OCI-LY3 (cell line): ENCODE measurements at regions not wholly inside any gene's neighbourhood (a gene's known extent, or its start where the extent isn't known, plus 50 kb on each side); places are given as distances from the start of the nearest gene placed in this dataset.

Source experiments
- H2AFZ ChIP-seq: fragments of 200-600, 300-600 bp; shearing (Covaris generic); 2 replicates; pipeline ENCODE4 v1.6.0; 2014; ENCODE audit warnings: antibody characterized with exemption, low read depth, low read length
- H3K27ac ChIP-seq: fragments of 200-600, 300-600 bp; sonication (generic); 2 replicates; pipeline ENCODE4 v1.5.1; 2014; ENCODE audit warnings: mild to moderate bottlenecking, low read length, moderate library complexity, mixed read lengths
- H3K27me3 ChIP-seq: fragments of 200-600, 300-600 bp; sonication (generic); 2 replicates; pipeline ENCODE4 v1.6.1; 2014; ENCODE audit warnings: low read depth, low read length, mixed read lengths
- H3K36me3 ChIP-seq: fragments of 200-600, 300-600 bp; sonication (generic); replicated peaks from 2 replicates; pipeline ENCODE3; 2014; ENCODE audit warnings: low read depth, low read length, mixed read lengths
- H3K4me1 ChIP-seq: fragments of 300-600, 200-600 bp; sonication (generic); 2 replicates; pipeline ENCODE4 v1.6.1; 2014; ENCODE audit warnings: low read length, mixed read lengths
- H3K4me2 ChIP-seq: fragments of 200-600, 300-600 bp; sonication (generic); 2 replicates; pipeline ENCODE4 v1.6.1; 2014; ENCODE audit warnings: low read length, mixed read lengths
- H3K4me3 ChIP-seq: fragments of 300-600, 200-600 bp; sonication (generic); 2 replicates; pipeline ENCODE4 v1.5.1; 2014; ENCODE audit warnings: antibody characterized with exemption, mild to moderate bottlenecking, low read length, moderate library complexity
- H3K79me2 ChIP-seq: fragments of 300-600, 200-600 bp; shearing (Covaris generic); 2 replicates; pipeline ENCODE4 v1.6.1; 2014; ENCODE audit warnings: mild to moderate bottlenecking, low read length, mixed read lengths
- H3K9ac ChIP-seq: fragments of 300-600, 200-600 bp; shearing (Covaris generic); 2 replicates; pipeline ENCODE4 v1.6.0; 2014; ENCODE audit warnings: mild to moderate bottlenecking, low read length, moderate library complexity
- H3K9me3 ChIP-seq: fragments of 200-600, 300-600 bp; shearing (Covaris generic); 2 replicates; pipeline ENCODE4 v1.6.1; 2014; ENCODE audit warnings: low read length, mixed read lengths; ENCODE audit not compliant: insufficient read depth
- H4K20me1 ChIP-seq: fragments of 200-600, 300-600 bp; sonication (generic); 2 replicates; pipeline ENCODE4 v1.6.1; 2016; ENCODE audit warnings: low read length, mixed read lengths; ENCODE audit not compliant: insufficient read depth
- CTCF ChIP-seq: fragments of 200-600, 300-600 bp; sonication (generic); IDR thresholded peaks from 2 replicates; pipeline ENCODE4 v1.5.1; 2014; ENCODE audit warnings: antibody characterized with exemption, low read length, low read depth
- EZH2phosphoT487 ChIP-seq: fragments of 200-600 bp; shearing (Covaris generic); IDR thresholded peaks from 2 replicates; pipeline ENCODE4 v1.6.1; 2018; ENCODE audit warnings: antibody characterized with exemption, mixed run types, low read depth

DNA sequence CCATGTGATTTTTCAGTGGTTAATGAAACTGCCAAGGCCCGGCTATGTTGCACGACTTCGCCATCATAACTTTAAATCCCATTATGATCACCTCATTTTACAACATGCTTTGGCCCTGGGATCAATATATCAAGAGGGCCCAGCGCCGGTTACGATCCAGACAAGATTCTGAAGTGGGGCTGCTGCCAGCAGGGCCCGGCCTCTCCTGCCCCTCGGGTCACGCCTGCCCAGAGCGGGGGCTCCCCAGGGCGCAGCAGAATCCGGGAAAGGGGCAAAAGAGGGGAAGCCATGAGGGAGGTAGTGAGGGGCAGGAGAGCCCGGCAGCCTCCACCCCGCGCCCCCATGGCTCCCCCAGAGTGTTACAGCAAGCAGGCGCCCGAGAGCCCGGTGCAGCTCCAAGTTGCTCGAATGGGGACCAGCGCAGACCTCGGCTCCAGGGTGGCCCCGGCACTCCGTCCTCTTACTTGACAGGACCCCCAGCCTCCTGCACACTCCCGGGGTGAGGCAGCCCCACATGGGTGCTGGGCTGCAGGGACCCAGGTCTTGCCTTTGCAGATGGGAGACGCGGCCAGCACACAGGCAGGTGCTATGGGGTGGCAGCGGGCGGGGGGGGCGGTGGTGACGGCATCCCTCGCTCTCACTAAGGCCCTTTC, 129.8 kb upstream of the NKX1-1 start:
- no peak overlapping the region for H3K4me2 ChIP-seq
- no peak overlapping the region for H3K4me3 ChIP-seq
- no peaks in the 10 kb centered on the region for H4K20me1 ChIP-seq
- no peak overlapping the region for H3K27ac ChIP-seq
- no peak overlapping the region for H2AFZ ChIP-seq
- H3K9me3 ChIP-seq = no peaks in the 10 kb centered on the region
- no peaks in the 10 kb centered on the region for H3K36me3 ChIP-seq
- TF ChIP-seq EZH2phosphoT487 (no peak), CTCF (no peak)
- H3K27me3 ChIP-seq = peaks cover 4% of the 10 kb centered on the region; the same call in 1 of the 2 replicates
- no peaks in the 10 kb centered on the region for H3K4me1 ChIP-seq
- no peaks in the 10 kb centered on the region for H3K79me2 ChIP-seq
- H3K9ac ChIP-seq = no peak overlapping the region

DNA sequence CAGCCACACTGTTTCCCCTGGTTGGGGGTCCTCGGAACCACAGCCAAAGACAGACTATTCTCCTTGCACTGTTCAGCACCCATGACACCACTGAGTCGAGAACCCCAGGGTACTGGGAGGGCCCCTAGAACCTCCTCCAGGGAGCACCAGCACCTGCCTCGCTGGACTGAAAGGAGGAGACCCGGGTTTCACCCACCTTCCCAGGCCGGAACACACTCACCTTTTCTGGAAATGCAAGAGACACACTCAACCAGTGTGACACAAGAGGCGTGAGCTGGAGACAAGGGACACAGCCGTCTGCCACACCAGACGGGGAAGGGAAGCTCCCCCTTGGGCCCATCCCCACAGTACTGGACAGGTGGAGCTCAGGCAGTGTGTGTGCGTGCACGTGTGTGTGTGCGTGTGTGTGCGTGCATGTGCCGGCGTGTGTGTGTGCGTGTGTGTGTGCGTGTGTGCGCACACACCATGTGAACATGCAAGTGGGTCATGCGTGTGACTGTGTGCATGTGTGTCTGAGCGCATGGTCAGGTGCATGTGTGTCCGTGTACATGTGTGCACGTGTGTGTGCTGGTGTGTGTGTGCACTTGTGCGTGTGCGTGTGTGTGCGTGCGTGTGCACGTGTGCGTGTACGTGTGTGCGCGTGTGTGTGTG, 128.8 kb upstream of the NKX1-1 start:
- Histone ChIP-seq H2AFZ (no peak overlapping the region), H3K27me3 (peaks cover 4% of the 10 kb centered on the region; the same call in 1 of the 2 replicates), H4K20me1 (no peaks in the 10 kb centered on the region), H3K36me3 (no peaks in the 10 kb centered on the region), H3K4me3 (no peak overlapping the region), H3K4me1 (no peaks in the 10 kb centered on the region), H3K27ac (no peak overlapping the region), H3K4me2 (no peak overlapping the region), H3K9me3 (no peaks in the 10 kb centered on the region), H3K79me2 (no peaks in the 10 kb centered on the region), H3K9ac (no peak overlapping the region)
- TF ChIP-seq CTCF = no peak
- TF ChIP-seq EZH2phosphoT487 = no peak

GRCh38 chr4:1534095-1534872, 128.0 kb upstream of the NKX1-1 start:
- H3K4me1 ChIP-seq = no peaks in the 10 kb centered on the region
- H2AFZ ChIP-seq = no peak overlapping the region
- no peaks in the 10 kb centered on the region for H3K36me3 ChIP-seq
- H3K9ac ChIP-seq = no peak overlapping the region
- H3K27me3 ChIP-seq = peaks cover 4% of the 10 kb centered on the region; the same call in 1 of the 2 replicates
- H3K4me2 ChIP-seq = no peak overlapping the region
- H3K79me2 ChIP-seq = no peaks in the 10 kb centered on the region
- no peak overlapping the region for H3K27ac ChIP-seq
- H3K4me3 ChIP-seq = no peak overlapping the region
- TF ChIP-seq EZH2phosphoT487 (no peak), CTCF (no peak)
- no peaks in the 10 kb centered on the region for H4K20me1 ChIP-seq
- H3K9me3 ChIP-seq = no peaks in the 10 kb centered on the region

- Histone ChIP-seq H3K79me2 (no peaks in the 10 kb centered on the region), H3K9ac (no peak overlapping the region), H3K4me3 (no peak overlapping the region), H4K20me1 (no peaks in the 10 kb centered on the region), H3K27ac (no peak overlapping the region), H3K4me1 (no peaks in the 10 kb centered on the region), H3K4me2 (no peak overlapping the region), H2AFZ (no peak overlapping the region), H3K9me3 (no peaks in the 10 kb centered on the region), H3K36me3 (no peaks in the 10 kb centered on the region), H3K27me3 (peaks cover 8% of the 10 kb centered on the region)
- TF ChIP-seq CTCF = no peak
- TF ChIP-seq EZH2phosphoT487 = no peak
Observed at GRCh38 chr4:1533501-1534064, 127.3 kb upstream of the NKX1-1 start.
